Breast epithelium (tissue), 4 donors: ENCODE measurements at regions not wholly inside any gene's neighbourhood (a gene's known extent, or its start where the extent isn't known, plus 50 kb on each side); places are given as distances from the start of the nearest gene placed in this dataset.

ENCODE experiments used
- DNase-seq, 2 donors: peaks; one replicate each; pipeline ENCODE4 v3.0.0-alpha.2; 2019; ENCODE audit warnings: low spot score in 2 of 2
- H3K27ac ChIP-seq, 2 donors: fragments of 200-600 bp; sonication (generic) in 1 of 2; one replicate each; pipeline ENCODE4 v1.5.1; 2016 to 2019; ENCODE audit warnings: mild to moderate bottlenecking in 1 of 2
- H3K27me3 ChIP-seq, 2 donors: fragments of 200-600 bp; sonication (generic) in 1 of 2; one replicate each; pipeline versions ENCODE4 v1.5.1 to v1.6.0; 2017 to 2019; ENCODE audit warnings: control low read depth in 1 of 2, mild to moderate bottlenecking in 1 of 2
- H3K36me3 ChIP-seq: fragments of 200-600 bp; one replicate; pipeline ENCODE4 v1.5.1; 2019
- H3K4me1 ChIP-seq, 2 donors: fragments of 200-600 bp; sonication (generic); one replicate each; pipeline ENCODE4 v1.5.1; 2016 to 2019; ENCODE audit warnings: control low read depth in 1 of 2
- H3K4me3 ChIP-seq, 3 donors: fragments of 200-600 bp; sonication (generic); 1 replicate in 2 of 3; 2 replicates in 1 of 3; pipeline ENCODE4 v1.5.1; 2016 to 2019; ENCODE audit warnings: mild to moderate bottlenecking in 3 of 3, moderate library complexity in 2 of 3
- H3K9me3 ChIP-seq, 2 donors: fragments of 200-600 bp; sonication (generic) in 1 of 2; one replicate each; pipeline ENCODE4 v1.5.1; 2016 to 2019; ENCODE audit warnings: control low read depth in 1 of 2
- POLR2A ChIP-seq: fragments of 450-650 bp; IDR thresholded peaks from one replicate; pipeline ENCODE4 v1.6.1; 2016; ENCODE audit warnings: antibody characterized with exemption, mild to moderate bottlenecking, moderate library complexity
- POLR2AphosphoS5 ChIP-seq, 3 donors: sonication (generic); formaldehyde crosslinking; IDR thresholded peaks; one replicate each; pipeline ENCODE4 v1.6.1; 2017; ENCODE audit warnings: antibody characterized with exemption in 3 of 3
- intact Hi-C: fragments of 100-400 bp; cut with DNase I; formaldehyde crosslinking; loops from one replicate; pipeline ENCODE4 v1.15.1; 2023; ENCODE audit warnings: low total_unique reads
- TF ChIP-seq, protein P1 (sequence below), 3 donors: fragments of 450-650 bp; IDR thresholded peaks; one replicate each; pipeline ENCODE4 v1.5.1; 2016 to 2017; ENCODE audit warnings: antibody characterized with exemption in 3 of 3, mild to moderate bottlenecking in 3 of 3, moderate library complexity in 3 of 3

DNA sequence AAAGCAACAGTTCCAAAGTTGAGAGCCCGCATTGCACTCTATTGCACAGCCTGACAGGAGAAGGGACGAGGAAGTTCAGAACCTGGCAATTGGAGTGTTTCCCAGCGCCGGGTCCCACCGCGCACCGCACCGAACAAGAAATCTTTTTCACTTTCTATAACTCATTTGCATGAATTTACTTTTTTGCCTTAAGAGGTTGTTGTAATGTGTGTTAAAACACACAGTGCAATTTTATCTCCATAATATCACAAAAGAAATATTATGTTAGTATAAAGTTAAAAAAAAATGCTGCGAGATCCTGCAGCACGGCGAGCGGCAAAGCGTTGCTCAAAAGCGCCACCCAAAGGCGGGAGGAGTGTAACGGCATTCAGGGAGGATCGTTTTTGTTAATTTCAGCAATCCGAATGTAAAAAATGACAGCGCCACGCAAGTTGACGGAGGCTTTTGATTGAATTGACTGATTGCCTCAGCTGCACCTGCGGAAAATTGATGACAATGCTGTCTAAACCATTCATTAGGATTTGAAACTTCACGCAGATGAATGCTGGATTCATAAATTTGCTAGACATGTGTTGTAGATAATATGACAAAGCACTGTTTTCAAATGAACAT, 303.6 kb upstream of the ZNF507 start:
- TF ChIP-seq, protein P1, sequence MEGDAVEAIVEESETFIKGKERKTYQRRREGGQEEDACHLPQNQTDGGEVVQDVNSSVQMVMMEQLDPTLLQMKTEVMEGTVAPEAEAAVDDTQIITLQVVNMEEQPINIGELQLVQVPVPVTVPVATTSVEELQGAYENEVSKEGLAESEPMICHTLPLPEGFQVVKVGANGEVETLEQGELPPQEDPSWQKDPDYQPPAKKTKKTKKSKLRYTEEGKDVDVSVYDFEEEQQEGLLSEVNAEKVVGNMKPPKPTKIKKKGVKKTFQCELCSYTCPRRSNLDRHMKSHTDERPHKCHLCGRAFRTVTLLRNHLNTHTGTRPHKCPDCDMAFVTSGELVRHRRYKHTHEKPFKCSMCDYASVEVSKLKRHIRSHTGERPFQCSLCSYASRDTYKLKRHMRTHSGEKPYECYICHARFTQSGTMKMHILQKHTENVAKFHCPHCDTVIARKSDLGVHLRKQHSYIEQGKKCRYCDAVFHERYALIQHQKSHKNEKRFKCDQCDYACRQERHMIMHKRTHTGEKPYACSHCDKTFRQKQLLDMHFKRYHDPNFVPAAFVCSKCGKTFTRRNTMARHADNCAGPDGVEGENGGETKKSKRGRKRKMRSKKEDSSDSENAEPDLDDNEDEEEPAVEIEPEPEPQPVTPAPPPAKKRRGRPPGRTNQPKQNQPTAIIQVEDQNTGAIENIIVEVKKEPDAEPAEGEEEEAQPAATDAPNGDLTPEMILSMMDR (IDR thresholded peaks at IDR 0.05), result peak in 2 of 3 donors; percentile 52 to 65
- TF ChIP-seq POLR2A (no peak), POLR2AphosphoS5 (IDR thresholded peaks at IDR 0.05) (no peak)
- Histone ChIP-seq H3K9me3 (no peaks in the 10 kb centered on the region), H3K27ac (no peak overlapping the region), H3K27me3 (peaks cover 0 to 29% of the 10 kb centered on the region in 2 donors), H3K4me1 (peaks cover 0 to 6% of the 10 kb centered on the region in 2 donors), H3K36me3 (no peaks in the 10 kb centered on the region), H3K4me3 (peak overlapping the region; percentile 2 to 42 (median 38))
- intact Hi-C loops, result no loop called here
- no peak for DNase-seq

DNA sequence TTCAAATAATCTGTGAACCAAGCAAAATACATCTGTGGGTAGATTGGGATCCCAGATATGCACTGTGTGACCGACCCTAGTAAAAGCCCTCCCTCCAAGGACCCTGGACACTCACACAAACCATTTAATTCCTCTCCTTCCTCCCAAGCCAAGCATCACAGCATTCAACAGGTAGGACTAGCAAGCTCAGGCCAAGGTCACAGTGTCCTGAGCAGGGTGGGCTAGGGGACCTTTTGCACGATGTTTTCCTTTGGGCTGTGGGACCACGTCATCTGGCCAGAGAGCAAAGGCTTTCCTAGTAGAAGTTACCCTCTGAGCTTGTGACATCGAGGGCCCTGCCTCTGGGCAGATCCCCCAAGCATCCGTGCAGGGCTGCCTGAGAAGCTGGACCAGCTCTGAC, 297.6 kb upstream of the ZNF507 start:
- TF ChIP-seq, protein P1 (IDR thresholded peaks at IDR 0.05), result no peak
- TF ChIP-seq POLR2AphosphoS5 (IDR thresholded peaks at IDR 0.05), result no peak
- no peak for TF ChIP-seq POLR2A
- intact Hi-C loops, result no loop called here
- no peak overlapping the region for H3K27ac ChIP-seq
- no peak overlapping the region for H3K4me3 ChIP-seq
- no peaks in the 10 kb centered on the region for H3K9me3 ChIP-seq
- no peaks in the 10 kb centered on the region for H3K36me3 ChIP-seq
- no peak for DNase-seq
- H3K4me1 ChIP-seq, result no peaks in the 10 kb centered on the region
- peaks cover 0 to 25% of the 10 kb centered on the region in 2 donors for H3K27me3 ChIP-seq

DNA sequence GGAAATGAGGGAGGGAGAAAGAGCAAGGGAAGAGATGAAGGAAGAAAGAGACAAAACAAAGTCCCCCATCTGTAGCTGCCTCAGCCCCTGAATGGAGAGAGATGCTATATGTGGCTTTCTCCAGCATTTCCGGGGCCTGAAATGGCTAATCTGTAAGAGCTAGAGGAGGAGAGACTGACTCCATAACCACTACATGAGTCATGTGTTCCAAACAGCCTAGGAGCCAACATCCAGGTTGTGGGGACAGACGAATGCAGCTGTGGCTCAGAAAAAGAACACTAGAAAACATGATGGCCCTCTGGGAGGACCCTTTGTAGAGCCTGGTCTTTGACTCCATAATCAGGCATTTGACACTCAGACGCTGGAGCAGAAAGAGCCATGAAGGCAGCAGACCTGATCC, 292.0 kb upstream of the ZNF507 start:
- no peak for DNase-seq
- H3K4me1 ChIP-seq, result no peaks in the 10 kb centered on the region
- intact Hi-C loops, result no loop called here
- no peaks in the 10 kb centered on the region for H3K9me3 ChIP-seq
- TF ChIP-seq POLR2AphosphoS5 (IDR thresholded peaks at IDR 0.05) (no peak), POLR2A (no peak)
- TF ChIP-seq, protein P1 (IDR thresholded peaks at IDR 0.05), result no peak
- no peaks in the 10 kb centered on the region for H3K36me3 ChIP-seq
- H3K27ac ChIP-seq, result no peak overlapping the region
- peaks cover 0 to 6% of the 10 kb centered on the region in 2 donors for H3K27me3 ChIP-seq
- no peak overlapping the region for H3K4me3 ChIP-seq

DNA sequence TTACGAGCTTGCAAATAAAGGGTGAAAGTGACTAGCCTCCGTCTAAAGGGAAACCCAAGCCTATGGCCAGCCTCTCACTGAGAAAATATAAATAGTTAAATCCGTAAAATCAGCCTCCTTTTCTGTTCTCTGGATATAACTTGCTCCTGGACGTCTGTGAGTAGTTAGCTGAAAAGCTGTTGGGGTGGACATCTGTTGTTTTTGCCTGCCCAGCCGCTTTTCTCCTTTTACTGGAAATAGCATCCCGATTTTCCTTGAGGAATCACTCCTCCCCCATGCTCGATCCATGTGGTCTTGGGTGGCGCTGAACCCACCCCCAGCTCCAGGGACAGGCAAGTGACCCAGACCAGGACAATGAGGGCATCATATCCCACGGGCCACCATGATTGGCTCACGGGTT, 291.5 kb upstream of the ZNF507 start:
- intact Hi-C loops, result no loop called here
- no peak overlapping the region for H3K27ac ChIP-seq
- no peaks in the 10 kb centered on the region for H3K36me3 ChIP-seq
- H3K4me3 ChIP-seq, result no peak overlapping the region
- H3K9me3 ChIP-seq, result no peaks in the 10 kb centered on the region
- TF ChIP-seq POLR2AphosphoS5 (IDR thresholded peaks at IDR 0.05) (no peak), POLR2A (no peak)
- TF ChIP-seq, protein P1 (IDR thresholded peaks at IDR 0.05), result no peak
- H3K27me3 ChIP-seq, result peaks cover 0 to 6% of the 10 kb centered on the region in 2 donors
- DNase-seq, result no peak
- no peaks in the 10 kb centered on the region for H3K4me1 ChIP-seq

DNA sequence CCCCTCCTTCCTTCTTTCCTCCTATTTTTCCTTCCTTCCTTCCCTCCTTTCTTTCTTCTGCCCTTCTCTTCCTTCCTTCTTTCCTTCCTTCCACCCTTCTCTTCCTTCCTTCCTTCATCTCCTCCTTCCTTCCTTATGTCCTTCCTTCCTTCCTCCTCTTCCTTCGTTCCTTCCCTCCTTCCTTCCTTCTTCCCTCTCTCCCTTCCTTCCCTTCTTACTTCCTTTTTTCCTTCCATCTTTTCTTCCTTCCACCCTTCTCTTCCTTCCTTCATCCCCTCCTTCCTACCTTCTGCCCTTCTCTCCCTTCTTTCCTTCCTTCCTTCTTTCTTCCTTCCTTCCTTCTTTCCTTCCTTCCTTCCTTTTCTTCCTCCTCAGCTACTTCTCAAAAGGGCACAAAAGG, 287.3 kb upstream of the ZNF507 start:
- no peaks in the 10 kb centered on the region for H3K9me3 ChIP-seq
- intact Hi-C loops, result no loop called here
- H3K27me3 ChIP-seq, result peaks cover 0 to 3% of the 10 kb centered on the region in 2 donors
- TF ChIP-seq, protein P1 (IDR thresholded peaks at IDR 0.05), result no peak
- TF ChIP-seq POLR2A (no peak), POLR2AphosphoS5 (IDR thresholded peaks at IDR 0.05) (no peak)
- DNase-seq, result no peak
- H3K4me3 ChIP-seq, result no peak overlapping the region
- no peaks in the 10 kb centered on the region for H3K4me1 ChIP-seq
- no peak overlapping the region for H3K27ac ChIP-seq
- no peaks in the 10 kb centered on the region for H3K36me3 ChIP-seq
